Uterus (tissue), 3 donors: ENCODE measurements at regions not wholly inside any gene's neighbourhood (a gene's known extent, or its start where the extent isn't known, plus 50 kb on each side); places are given as distances from the start of the nearest gene placed in this dataset.

Experiments used
- DNase-seq, 2 donors: peaks; one replicate each; pipeline ENCODE4 v3.0.0-alpha.2; 2019 to 2020
- H3K27ac ChIP-seq, 2 donors: fragments of 200-600 bp; sonication (generic); 1 replicate in 1 of 2; 2 replicates in 1 of 2; pipeline ENCODE4 v1.5.1; 2016 to 2018
- H3K27me3 ChIP-seq, 2 donors: fragments of 200-600 bp; sonication (generic); one replicate each; pipeline ENCODE4 v1.5.1; 2018 to 2019; ENCODE audit warnings: control low read depth in 1 of 2
- H3K36me3 ChIP-seq, 2 donors: fragments of 200-600 bp; sonication (generic); one replicate each; pipeline ENCODE4 v1.5.1; 2019; ENCODE audit warnings: control low read depth in 1 of 2
- H3K4me1 ChIP-seq, 2 donors: fragments of 200-600 bp; sonication (generic); one replicate each; pipeline ENCODE4 v1.5.1; 2018 to 2019; ENCODE audit warnings: control low read depth in 1 of 2
- H3K4me3 ChIP-seq, 2 donors: fragments of 200-600 bp; sonication (generic); 1 replicate in 1 of 2; 2 replicates in 1 of 2; pipeline ENCODE4 v1.5.1; 2018 to 2019; ENCODE audit warnings: mild to moderate bottlenecking in 1 of 2
- H3K9me3 ChIP-seq, 2 donors: fragments of 200-600 bp; sonication (generic); one replicate each; pipeline ENCODE4 v1.5.1; 2019; ENCODE audit warnings: control low read depth in 1 of 2
- POLR2A ChIP-seq, 2 donors: fragments of 450-650 bp; IDR thresholded peaks; one replicate each; pipeline ENCODE4 v1.6.1; 2016; ENCODE audit warnings: antibody characterized with exemption in 2 of 2, mild to moderate bottlenecking in 1 of 2, moderate library complexity in 1 of 2
- intact Hi-C: fragments of 100-400 bp; cut with DNase I; formaldehyde crosslinking; loops from one replicate; pipeline ENCODE4 v1.15.1; 2023; ENCODE audit warnings: low total_unique reads
- TF ChIP-seq, protein P1 (sequence below), 4 experiments: fragments of 200-600 bp in 2 of 4; fragments of 450-650 bp in 2 of 4; sonication (generic) in 2 of 4; IDR thresholded peaks; one replicate each; pipeline ENCODE4 v1.5.1; 2016 to 2019; ENCODE audit warnings: antibody characterized with exemption in 4 of 4, mild to moderate bottlenecking in 2 of 4, moderate library complexity in 1 of 4
- donor health status: DM: yes; HTN: yes; CAD: no.

- no peaks in the 10 kb centered on the region for H3K4me1 ChIP-seq
- TF ChIP-seq, protein P1, sequence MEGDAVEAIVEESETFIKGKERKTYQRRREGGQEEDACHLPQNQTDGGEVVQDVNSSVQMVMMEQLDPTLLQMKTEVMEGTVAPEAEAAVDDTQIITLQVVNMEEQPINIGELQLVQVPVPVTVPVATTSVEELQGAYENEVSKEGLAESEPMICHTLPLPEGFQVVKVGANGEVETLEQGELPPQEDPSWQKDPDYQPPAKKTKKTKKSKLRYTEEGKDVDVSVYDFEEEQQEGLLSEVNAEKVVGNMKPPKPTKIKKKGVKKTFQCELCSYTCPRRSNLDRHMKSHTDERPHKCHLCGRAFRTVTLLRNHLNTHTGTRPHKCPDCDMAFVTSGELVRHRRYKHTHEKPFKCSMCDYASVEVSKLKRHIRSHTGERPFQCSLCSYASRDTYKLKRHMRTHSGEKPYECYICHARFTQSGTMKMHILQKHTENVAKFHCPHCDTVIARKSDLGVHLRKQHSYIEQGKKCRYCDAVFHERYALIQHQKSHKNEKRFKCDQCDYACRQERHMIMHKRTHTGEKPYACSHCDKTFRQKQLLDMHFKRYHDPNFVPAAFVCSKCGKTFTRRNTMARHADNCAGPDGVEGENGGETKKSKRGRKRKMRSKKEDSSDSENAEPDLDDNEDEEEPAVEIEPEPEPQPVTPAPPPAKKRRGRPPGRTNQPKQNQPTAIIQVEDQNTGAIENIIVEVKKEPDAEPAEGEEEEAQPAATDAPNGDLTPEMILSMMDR (IDR thresholded peaks at IDR 0.05) = no peak
- TF ChIP-seq POLR2A (IDR thresholded peaks at IDR 0.05) = no peak
- intact Hi-C loops = no loop called here
- H3K27ac ChIP-seq = no peak overlapping the region
- no peak overlapping the region for H3K4me3 ChIP-seq
- H3K27me3 ChIP-seq = no peaks in the 10 kb centered on the region
- no peak for DNase-seq
- H3K9me3 ChIP-seq = no peaks in the 10 kb centered on the region
- no peaks in the 10 kb centered on the region for H3K36me3 ChIP-seq
These were observed 514.9 kb downstream of the BUD13 start for GRCh38 chr11:116257883-116258282.

DNA sequence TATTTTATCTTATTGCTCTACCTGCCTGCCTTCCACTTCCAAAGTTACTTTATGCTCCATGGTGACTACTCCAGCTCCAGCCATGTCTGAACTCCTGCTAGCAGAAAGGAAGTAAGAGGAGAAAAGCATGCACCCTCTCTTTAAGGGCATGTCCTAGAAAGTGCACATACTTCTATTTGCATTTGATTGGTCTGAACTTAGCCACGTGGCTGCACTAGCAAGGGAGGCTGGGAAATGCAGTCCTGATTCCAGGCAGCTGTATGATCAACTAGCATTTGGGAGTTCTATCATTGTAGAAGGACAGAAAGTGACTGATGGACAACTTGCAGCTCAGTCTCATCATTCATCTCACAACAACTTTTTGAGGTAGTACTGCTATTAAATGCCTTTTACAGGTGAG is 515.7 kb downstream of the BUD13 start:
- H3K9me3 ChIP-seq = no peaks in the 10 kb centered on the region
- no peaks in the 10 kb centered on the region for H3K36me3 ChIP-seq
- no peak overlapping the region for H3K4me3 ChIP-seq
- no peak for DNase-seq
- H3K27me3 ChIP-seq = no peaks in the 10 kb centered on the region
- TF ChIP-seq, protein P1 (IDR thresholded peaks at IDR 0.05) = no peak
- TF ChIP-seq POLR2A (IDR thresholded peaks at IDR 0.05) = no peak
- H3K4me1 ChIP-seq = no peaks in the 10 kb centered on the region
- intact Hi-C loops = no loop called here
- no peak overlapping the region for H3K27ac ChIP-seq

DNA sequence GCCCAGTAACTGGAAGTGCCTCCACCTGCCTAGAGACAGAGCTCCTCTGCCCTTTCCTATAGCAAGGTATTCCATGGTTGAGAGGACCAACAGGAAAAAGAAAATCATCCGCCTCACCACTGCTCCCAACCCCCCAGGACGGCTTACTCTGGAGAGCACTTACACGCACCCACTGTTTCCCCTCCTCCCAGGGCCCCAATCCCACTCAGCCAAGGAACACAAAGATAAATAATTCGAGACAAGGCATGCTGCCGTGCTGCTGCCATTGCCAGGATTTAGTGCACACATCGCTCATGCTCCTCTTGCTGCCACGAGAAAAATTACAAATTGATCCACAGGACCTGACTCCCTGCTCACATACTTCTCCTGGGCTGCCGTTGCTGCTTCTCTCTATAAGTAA is 516.6 kb downstream of the BUD13 start:
- intact Hi-C loops = no loop called here
- H3K4me3 ChIP-seq = no peak overlapping the region

GRCh38 chr11:116255321-116255953 is 517.4 kb downstream of the BUD13 start:
- H3K4me1 ChIP-seq = no peaks in the 10 kb centered on the region
- TF ChIP-seq, protein P1 (IDR thresholded peaks at IDR 0.05) = no peak
- no peak for TF ChIP-seq POLR2A (IDR thresholded peaks at IDR 0.05)
- H3K4me3 ChIP-seq = no peak overlapping the region
- no peak for DNase-seq
- intact Hi-C loops = no loop called here
- H3K27me3 ChIP-seq = no peaks in the 10 kb centered on the region
- H3K27ac ChIP-seq = no peak overlapping the region
- no peaks in the 10 kb centered on the region for H3K36me3 ChIP-seq
- no peaks in the 10 kb centered on the region for H3K9me3 ChIP-seq

More for the DNA sequence above, 516.6 kb downstream of the BUD13 start:
- TF ChIP-seq, protein P1 (IDR thresholded peaks at IDR 0.05) = no peak
- no peak for TF ChIP-seq POLR2A (IDR thresholded peaks at IDR 0.05)
- DNase-seq = no peak
- H3K27me3 ChIP-seq = no peaks in the 10 kb centered on the region
- no peaks in the 10 kb centered on the region for H3K9me3 ChIP-seq
- H3K27ac ChIP-seq = no peak overlapping the region
- no peaks in the 10 kb centered on the region for H3K4me1 ChIP-seq
- no peaks in the 10 kb centered on the region for H3K36me3 ChIP-seq

- intact Hi-C loops = no loop called here
- H3K9me3 ChIP-seq = no peaks in the 10 kb centered on the region
- H3K4me1 ChIP-seq = no peaks in the 10 kb centered on the region
- no peaks in the 10 kb centered on the region for H3K27me3 ChIP-seq
- TF ChIP-seq, protein P1 (IDR thresholded peaks at IDR 0.05) = no peak
- no peak for TF ChIP-seq POLR2A (IDR thresholded peaks at IDR 0.05)
- H3K27ac ChIP-seq = no peak overlapping the region
- no peak for DNase-seq
- no peak overlapping the region for H3K4me3 ChIP-seq
- H3K36me3 ChIP-seq = no peaks in the 10 kb centered on the region
These were observed 522.6 kb downstream of the BUD13 start for GRCh38 chr11:116250155-116250554.
